Central memory CD4-positive, alpha-beta T cell (primary cell): ENCODE measurements at regions not wholly inside any gene's neighbourhood (a gene's known extent, or its start where the extent isn't known, plus 50 kb on each side); places are given as distances from the start of the nearest gene placed in this dataset.
"Not testable (repeated sequence)": the region's sequence is repeated elsewhere in the genome, so short reads cannot be mapped to it uniquely, and the experiment has no call there.

Experiments
- DNase-seq: peaks from one replicate; pipeline ENCODE4 v3.0.0; 2022

GRCh38 chr5:96125231-96125891 lies 163.7 kb upstream of the ELL2 start:
- no peak for DNase-seq

- no peak for DNase-seq
Measured at GRCh38 chr5:96124589-96124988, 162.9 kb upstream of the ELL2 start.

GRCh38 chr5:96123418-96123817 lies 161.8 kb upstream of the ELL2 start:
- DNase-seq: no peak

- DNase-seq: no peak
Measured at GRCh38 chr5:96121364-96121763, 159.7 kb upstream of the ELL2 start.

- DNase-seq: no peak
Measured at GRCh38 chr5:96120120-96120519, 158.5 kb upstream of the ELL2 start.

- DNase-seq: no peak
Measured at GRCh38 chr5:96117771-96118651, 156.4 kb upstream of the ELL2 start.

GRCh38 chr5:96115147-96115807 lies 153.6 kb upstream of the ELL2 start:
- no peak for DNase-seq

GRCh38 chr5:96114736-96115135 lies 153.1 kb upstream of the ELL2 start:
- no peak for DNase-seq

- DNase-seq: no peak
Measured at GRCh38 chr5:96113170-96113939, 151.7 kb upstream of the ELL2 start.

- DNase-seq: no peak
Measured at GRCh38 chr5:96112703-96113102, 151.1 kb upstream of the ELL2 start.

- no peak for DNase-seq
Measured at GRCh38 chr5:96112123-96112670, 150.5 kb upstream of the ELL2 start.

GRCh38 chr5:96111080-96111756 lies 149.6 kb upstream of the ELL2 start:
- no peak for DNase-seq

- DNase-seq: no peak
Measured at GRCh38 chr5:96110300-96110699, 148.6 kb upstream of the ELL2 start.

GRCh38 chr5:96108629-96109028 lies 147.0 kb upstream of the ELL2 start:
- not testable (repeated sequence) for DNase-seq

GRCh38 chr5:96103829-96104228 lies 142.2 kb upstream of the ELL2 start:
- DNase-seq: not testable (repeated sequence)

GRCh38 chr5:96101358-96102089 lies 139.9 kb upstream of the ELL2 start:
- DNase-seq: no peak

- not testable (repeated sequence) for DNase-seq
Measured at GRCh38 chr5:96097488-96097887, 135.8 kb upstream of the ELL2 start.

- no peak for DNase-seq
Measured at GRCh38 chr5:96096724-96097123, 135.1 kb upstream of the ELL2 start.

GRCh38 chr5:96094904-96095303 lies 133.3 kb upstream of the ELL2 start:
- DNase-seq: no peak

GRCh38 chr5:96093890-96094381 lies 132.3 kb upstream of the ELL2 start:
- no peak for DNase-seq

GRCh38 chr5:96093340-96093739 lies 131.7 kb upstream of the ELL2 start:
- DNase-seq: no peak
